ENCODE measurements at regions not wholly inside any gene's neighbourhood (a gene's known extent, or its start where the extent isn't known, plus 50 kb on each side); places are given as distances from the start of the nearest gene placed in this dataset.

- Histone ChIP-seq H3K27ac (ENCODE audit: insufficient read length, low read depth, low read length) (no peak overlapping the region), H2AFZ (ENCODE audit: low read length) (no peak overlapping the region), H2BK20ac (ENCODE audit: low read depth, low read length, poor library complexity, severe bottlenecking) (no peak overlapping the region), H2BK5ac (ENCODE audit: insufficient read length, low read length) (no peak overlapping the region), H3K4me2 (ENCODE audit: insufficient read depth, insufficient read length, low read length) (no peak overlapping the region), H3K4me1 (ENCODE audit: insufficient read depth, low read length) (peaks cover 5% of the 10 kb centered on the region; the same call in 1 of the 2 replicates), H4K91ac (ENCODE audit: insufficient read length, low read depth, low read length) (no peak overlapping the region), H3K9ac (ENCODE audit: extremely low read depth, insufficient read length, low read length) (no peak overlapping the region), H3K56ac (ENCODE audit: insufficient read length, low read depth, low read length) (no peak overlapping the region), H3T11ph (ENCODE audit: low read length) (no peak overlapping the region), H3K23me2 (ENCODE audit: insufficient read length, low read depth, low read length, poor library complexity, severe bottlenecking) (no peaks in the 10 kb centered on the region), H2AK5ac (ENCODE audit: insufficient read length, low read length) (no peak overlapping the region), H3K9me3 (ENCODE audit: control insufficient read depth, low read depth, low read length) (no peaks in the 10 kb centered on the region), H2BK15ac (ENCODE audit: low read depth, low read length) (no peak overlapping the region), H4K5ac (ENCODE audit: insufficient read length, low read depth, low read length) (no peak overlapping the region), H3K4ac (ENCODE audit: low read depth, low read length) (no peak overlapping the region), H3K27me3 (ENCODE audit: insufficient read depth, low read length) (no peaks in the 10 kb centered on the region), H3K79me2 (ENCODE audit: insufficient read depth, low read length) (no peaks in the 10 kb centered on the region), H3K14ac (ENCODE audit: insufficient read depth, low read length) (no peak overlapping the region), H2BK12ac (ENCODE audit: insufficient read length, low read depth, low read length) (no peak overlapping the region), H2BK120ac (ENCODE audit: low read depth, low read length, poor library complexity, severe bottlenecking) (no peak overlapping the region), H4K8ac (replicated peaks; ENCODE audit: insufficient read length, low read depth, low read length) (no peak overlapping the region), H3K79me1 (ENCODE audit: insufficient read depth, low read depth, low read length, poor library complexity, severe bottlenecking) (no peaks in the 10 kb centered on the region), H4K20me1 (ENCODE audit: control insufficient read depth, insufficient read depth, insufficient read length) (no peaks in the 10 kb centered on the region), H3K23ac (ENCODE audit: insufficient read length, low read depth, low read length) (no peak overlapping the region), H3K18ac (ENCODE audit: insufficient read length, low read depth, low read length) (no peak overlapping the region)
- H3K27ac Mint-ChIP-seq = no peak overlapping the region
- no peaks in the 10 kb centered on the region; a peak in 1 of 7 replicates for H3K36me3 Mint-ChIP-seq (ENCODE audit: insufficient read depth in 1 of 3, low read depth in 3 of 3)
- H3K4me1 Mint-ChIP-seq = peaks cover 2 to 9% of the 10 kb centered on the region in 2 experiments; a peak in 2 of 4 replicates
- no peaks in the 10 kb centered on the region for H3K27me3 Mint-ChIP-seq (ENCODE audit: low read depth)
- H3K9me3 Mint-ChIP-seq = peaks cover 0 to 3% of the 10 kb centered on the region in 2 experiments; a peak in 1 of 5 replicates
- DNase-seq = no peak
- no CpG with 5 or more reads among the region's 2 CpGs for WGBS (ENCODE audit: extremely low coverage, insufficient read length, low lambda C conversion rate)
- H3K4me3 Mint-ChIP-seq = no peak overlapping the region
- TF ChIP-seq CTCF (conservative IDR thresholded peaks at IDR 0.05) = no peak
Measured at GRCh38 chr4:144304025-144304424, 163.5 kb upstream of the GYPA start.
